ENCODE measurements at regions not wholly inside any gene's neighbourhood (a gene's known extent, or its start where the extent isn't known, plus 50 kb on each side); places are given as distances from the start of the nearest gene placed in this dataset.

DNA sequence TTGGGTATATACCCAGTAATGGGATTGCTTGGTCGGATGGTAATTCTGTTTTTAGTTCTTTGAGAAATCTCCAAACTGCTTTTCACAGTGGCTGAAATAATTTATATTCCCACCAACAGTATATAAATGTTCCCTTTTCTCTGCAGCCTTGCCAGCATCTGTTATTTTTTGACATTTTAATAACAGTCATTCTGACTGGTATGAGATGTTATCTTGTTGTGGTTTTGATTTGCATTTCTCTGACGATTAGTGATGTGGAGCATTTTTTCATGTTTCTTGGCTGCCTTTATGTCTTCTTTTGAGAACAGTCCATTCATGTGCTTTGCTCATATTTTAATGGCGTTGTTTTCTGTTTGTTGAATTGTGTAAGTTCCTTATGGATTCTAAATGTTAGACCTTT, 641.6 kb downstream of the HACE1 start:
- TF ChIP-seq, protein P1, sequence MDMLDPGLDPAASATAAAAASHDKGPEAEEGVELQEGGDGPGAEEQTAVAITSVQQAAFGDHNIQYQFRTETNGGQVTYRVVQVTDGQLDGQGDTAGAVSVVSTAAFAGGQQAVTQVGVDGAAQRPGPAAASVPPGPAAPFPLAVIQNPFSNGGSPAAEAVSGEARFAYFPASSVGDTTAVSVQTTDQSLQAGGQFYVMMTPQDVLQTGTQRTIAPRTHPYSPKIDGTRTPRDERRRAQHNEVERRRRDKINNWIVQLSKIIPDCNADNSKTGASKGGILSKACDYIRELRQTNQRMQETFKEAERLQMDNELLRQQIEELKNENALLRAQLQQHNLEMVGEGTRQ (CRISPR knock-in tag; IDR thresholded peaks at IDR 0.05) = no peak
- TF ChIP-seq POLR2G (IDR thresholded peaks at IDR 0.05; ENCODE audit: low read depth, low read length) (no peak), POLR2A (conservative IDR thresholded peaks at IDR 0.05) (no peak), PCBP2 (IDR thresholded peaks at IDR 0.05; ENCODE audit: low read depth, low read length, poor library complexity, severe bottlenecking) (no peak), SMARCC2 (IDR thresholded peaks at IDR 0.05; ENCODE audit: low read depth) (no peak), ZNF644 (tag; IDR thresholded peaks at IDR 0.05; ENCODE audit: low read depth) (no peak), NFATC3 (IDR thresholded peaks at IDR 0.05) (no peak), POLR2AphosphoS5 (IDR thresholded peaks at IDR 0.05; ENCODE audit: control insufficient read depth, insufficient read depth, low read depth, low read length) (no peak), NR3C1 (CRISPR knock-in tag; IDR thresholded peaks at IDR 0.05) (no peak), CEBPB (tag; IDR thresholded peaks at IDR 0.05) (no peak), ZEB2 (IDR thresholded peaks at IDR 0.05) (no peak), MTA2 (IDR thresholded peaks at IDR 0.05; ENCODE audit: low read depth) (no peak)
- TF ChIP-seq, protein P2, sequence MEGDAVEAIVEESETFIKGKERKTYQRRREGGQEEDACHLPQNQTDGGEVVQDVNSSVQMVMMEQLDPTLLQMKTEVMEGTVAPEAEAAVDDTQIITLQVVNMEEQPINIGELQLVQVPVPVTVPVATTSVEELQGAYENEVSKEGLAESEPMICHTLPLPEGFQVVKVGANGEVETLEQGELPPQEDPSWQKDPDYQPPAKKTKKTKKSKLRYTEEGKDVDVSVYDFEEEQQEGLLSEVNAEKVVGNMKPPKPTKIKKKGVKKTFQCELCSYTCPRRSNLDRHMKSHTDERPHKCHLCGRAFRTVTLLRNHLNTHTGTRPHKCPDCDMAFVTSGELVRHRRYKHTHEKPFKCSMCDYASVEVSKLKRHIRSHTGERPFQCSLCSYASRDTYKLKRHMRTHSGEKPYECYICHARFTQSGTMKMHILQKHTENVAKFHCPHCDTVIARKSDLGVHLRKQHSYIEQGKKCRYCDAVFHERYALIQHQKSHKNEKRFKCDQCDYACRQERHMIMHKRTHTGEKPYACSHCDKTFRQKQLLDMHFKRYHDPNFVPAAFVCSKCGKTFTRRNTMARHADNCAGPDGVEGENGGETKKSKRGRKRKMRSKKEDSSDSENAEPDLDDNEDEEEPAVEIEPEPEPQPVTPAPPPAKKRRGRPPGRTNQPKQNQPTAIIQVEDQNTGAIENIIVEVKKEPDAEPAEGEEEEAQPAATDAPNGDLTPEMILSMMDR (IDR thresholded peaks at IDR 0.05 in 2 of 3, conservative IDR thresholded peaks at IDR 0.05 in 1 of 3; ENCODE audit: insufficient read depth in 2 of 3, low read depth in 1 of 3, low read length in 3 of 3) = no peak
